Thoracic aorta (tissue), 2 donors: ENCODE measurements at regions not wholly inside any gene's neighbourhood (a gene's known extent, or its start where the extent isn't known, plus 50 kb on each side); places are given as distances from the start of the nearest gene placed in this dataset.
"Not testable (repeated sequence)": the region's sequence is repeated elsewhere in the genome, so short reads cannot be mapped to it uniquely, and the experiment has no call there.

Source experiments
- ATAC-seq: fragments of 150-250 bp; one replicate; pipeline ENCODE4 v1.8.0; 2017; ENCODE audit warnings: low read depth; ENCODE audit not compliant: insufficient number of reproducible peaks, low FRiP score
- DNase-seq: peaks from one replicate; pipeline ENCODE4 v3.0.0-alpha.2; 2020; ENCODE audit warnings: low spot score
- H3K27ac ChIP-seq, 2 donors: fragments of 200-600 bp; sonication (generic); 1 replicate in 1 of 2; 2 replicates in 1 of 2; pipeline ENCODE4 v1.5.1; 2016; ENCODE audit warnings: mild to moderate bottlenecking in 2 of 2, moderate library complexity in 2 of 2
- H3K27me3 ChIP-seq: fragments of 200-600 bp; sonication (generic); replicated peaks from 2 replicates; pipeline ENCODE4 v1.6.0; 2016; ENCODE audit warnings: mild to moderate bottlenecking; ENCODE audit not compliant: insufficient read depth
- H3K36me3 ChIP-seq: fragments of 200-600 bp; sonication (generic); one replicate; pipeline ENCODE4 v1.5.1; 2016
- H3K4me1 ChIP-seq, 2 donors: fragments of 200-600 bp; sonication (generic); 1 replicate in 1 of 2; 2 replicates in 1 of 2; pipeline versions ENCODE4 v1.5.1 to v1.6.0; 2016; ENCODE audit warnings: low read depth in 2 of 2, mild to moderate bottlenecking in 1 of 2; ENCODE audit not compliant: control insufficient read depth in 1 of 2
- H3K4me3 ChIP-seq: fragments of 200-600 bp; sonication (generic); 2 replicates; pipeline ENCODE4 v1.5.1; 2016; ENCODE audit warnings: mild to moderate bottlenecking
- H3K9me3 ChIP-seq: fragments of 200-600 bp; sonication (generic); 2 replicates; pipeline ENCODE4 v1.5.1; 2016
- CTCF ChIP-seq: fragments of 200-600 bp; sonication (generic); IDR thresholded peaks from one replicate; pipeline ENCODE4 v1.5.1; 2019; ENCODE audit warnings: antibody characterized with exemption

DNA sequence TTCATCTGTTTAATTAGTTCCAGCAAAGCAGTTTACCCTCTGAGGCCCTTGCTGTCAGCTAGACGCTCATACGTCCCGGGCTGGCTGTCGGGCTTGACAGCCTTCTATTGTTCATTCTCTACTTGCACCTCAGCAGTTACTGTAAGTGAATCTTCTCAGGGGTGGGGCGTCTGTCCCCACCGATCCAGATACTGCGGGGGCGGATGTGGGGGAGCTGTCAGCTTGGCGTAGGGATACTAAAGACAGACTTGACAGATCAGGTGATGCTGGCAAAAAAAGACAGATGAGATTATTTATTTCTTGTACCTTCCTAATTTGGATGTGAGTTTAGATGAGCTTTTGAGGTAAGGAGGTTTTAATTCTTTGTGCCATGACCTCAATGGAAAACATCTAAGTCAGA lies 315.3 kb downstream of the NR2F2 start:
- H3K4me1 ChIP-seq, result no peaks in the 10 kb centered on the region
- no peak for DNase-seq
- no peaks in the 10 kb centered on the region for H3K36me3 ChIP-seq
- H3K4me3 ChIP-seq, result no peak overlapping the region
- TF ChIP-seq CTCF, result no peak
- ATAC-seq, result no peak
- H3K9me3 ChIP-seq, result no peaks in the 10 kb centered on the region
- no peak overlapping the region for H3K27ac ChIP-seq
- no peaks in the 10 kb centered on the region for H3K27me3 ChIP-seq

- H3K27ac ChIP-seq, result no peak overlapping the region
- H3K4me3 ChIP-seq, result no peak overlapping the region
- no peaks in the 10 kb centered on the region for H3K27me3 ChIP-seq
- no peaks in the 10 kb centered on the region for H3K4me1 ChIP-seq
- H3K36me3 ChIP-seq, result no peaks in the 10 kb centered on the region
- ATAC-seq (no peak), DNase-seq (no peak)
- no peak for TF ChIP-seq CTCF
- H3K9me3 ChIP-seq, result no peaks in the 10 kb centered on the region
These were observed 318.4 kb downstream of the NR2F2 start for GRCh38 chr15:96648866-96649265.

GRCh38 chr15:96657096-96657495 lies 326.6 kb downstream of the NR2F2 start:
- H3K27me3 ChIP-seq, result no peaks in the 10 kb centered on the region
- no peaks in the 10 kb centered on the region for H3K9me3 ChIP-seq
- no peak for DNase-seq
- no peak for ATAC-seq
- no peak overlapping the region for H3K27ac ChIP-seq
- no peaks in the 10 kb centered on the region for H3K36me3 ChIP-seq
- no peak overlapping the region for H3K4me3 ChIP-seq
- TF ChIP-seq CTCF, result no peak
- no peaks in the 10 kb centered on the region for H3K4me1 ChIP-seq

DNA sequence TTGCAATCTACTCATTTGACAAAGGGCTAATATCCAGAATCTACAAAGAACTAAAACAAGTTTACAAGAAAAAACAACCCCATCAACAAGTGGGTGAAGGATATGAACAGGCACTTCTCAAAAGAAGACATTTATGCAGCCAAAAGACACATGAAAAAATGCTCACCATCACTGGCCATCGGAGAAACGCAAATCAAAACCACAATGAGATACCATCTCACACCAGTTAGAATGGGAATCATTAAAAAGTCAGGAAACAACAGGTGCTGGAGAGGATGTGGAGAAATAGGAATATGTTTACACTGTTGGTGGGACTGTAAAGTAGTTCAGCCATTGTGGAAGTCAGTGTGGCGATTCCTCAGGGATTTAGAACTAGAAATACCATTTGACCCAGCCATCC lies 336.5 kb downstream of the NR2F2 start:
- H3K9me3 ChIP-seq, H3K27me3 ChIP-seq, H3K4me3 ChIP-seq, H3K4me1 ChIP-seq, DNase-seq, H3K27ac ChIP-seq, ATAC-seq, H3K36me3 ChIP-seq: not testable (repeated sequence)

DNA sequence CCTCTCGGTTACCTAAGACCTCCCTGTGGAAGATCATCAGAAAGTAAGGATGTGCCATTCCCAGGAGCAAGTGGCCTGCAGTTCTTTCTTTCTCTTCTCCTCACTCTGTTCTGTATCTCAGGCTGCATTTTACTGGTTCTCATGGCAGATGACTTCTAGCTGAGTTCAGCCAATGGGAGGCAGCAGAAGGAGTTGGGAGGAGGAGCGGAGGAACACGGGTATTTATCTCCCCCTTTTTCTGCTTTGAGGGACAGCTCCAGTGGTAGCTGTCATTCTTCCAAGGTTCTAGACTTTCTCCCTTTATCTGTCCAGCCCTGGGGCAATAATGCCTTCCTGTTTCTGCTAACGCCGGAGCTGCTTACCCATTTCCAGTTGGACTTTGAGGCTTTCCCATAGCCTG lies 339.9 kb downstream of the NR2F2 start:
- H3K9me3 ChIP-seq, result no peaks in the 10 kb centered on the region
- no peak overlapping the region for H3K4me3 ChIP-seq
- no peak for DNase-seq
- no peaks in the 10 kb centered on the region for H3K36me3 ChIP-seq
- no peak for ATAC-seq
- no peak overlapping the region for H3K27ac ChIP-seq
- TF ChIP-seq CTCF, result no peak
- H3K4me1 ChIP-seq, result no peaks in the 10 kb centered on the region
- H3K27me3 ChIP-seq, result no peaks in the 10 kb centered on the region

- DNase-seq, result no peak
- Histone ChIP-seq H3K36me3 (no peaks in the 10 kb centered on the region), H3K4me3 (no peak overlapping the region), H3K9me3 (no peaks in the 10 kb centered on the region), H3K4me1 (no peaks in the 10 kb centered on the region), H3K27ac (no peak overlapping the region), H3K27me3 (no peaks in the 10 kb centered on the region)
- no peak for TF ChIP-seq CTCF
- ATAC-seq, result no peak
These were observed 342.1 kb downstream of the NR2F2 start for GRCh38 chr15:96672629-96673028.
